GM12892 (cell line): ENCODE measurements at regions not wholly inside any gene's neighbourhood (a gene's known extent, or its start where the extent isn't known, plus 50 kb on each side); places are given as distances from the start of the nearest gene placed in this dataset.

Source experiments
- POLR2A ChIP-seq: IDR thresholded peaks from 2 replicates; pipeline ENCODE4 v1.6.1; 2011; ENCODE audit warnings: low read depth, low read length, control low read depth
- POLR2AphosphoS5 ChIP-seq: IDR thresholded peaks from 2 replicates; pipeline ENCODE4 v1.6.1; 2011; ENCODE audit warnings: low read depth, low read length, control low read depth
- TAF1 ChIP-seq: IDR thresholded peaks from 2 replicates; pipeline ENCODE4 v1.6.1; 2011; ENCODE audit warnings: low read depth, mild to moderate bottlenecking, control low read depth, low read length, borderline replicate concordance

GRCh38 chr18:28884304-28884703 is 707.4 kb upstream of the CDH2 start:
- TF ChIP-seq POLR2A (no peak), TAF1 (no peak), POLR2AphosphoS5 (no peak)
